Panc1 (cell line): ENCODE measurements at regions not wholly inside any gene's neighbourhood (a gene's known extent, or its start where the extent isn't known, plus 50 kb on each side); places are given as distances from the start of the nearest gene placed in this dataset.
A peak's percentile ranks its signal among the peaks of the same experiment; 100 is the strongest.

ENCODE experiments used
- ATAC-seq: fragments of 200-7000 bp; cut with Tn5 transposase; 2 replicates; pipeline ENCODE4 v1.9.1; 2020; ENCODE audit warnings: mild to moderate bottlenecking, moderate library complexity
- BruUV-seq: library from RNA; stranded (reverse); fragments of 400-500 nt; replicated peaks from 2 replicates; lab custom pipeline; 2021; lab: Mats Ljungman, UMichigan
- CTCF ChIA-PET: fragments of 300-600 bp; sonication (Branson Sonifier 250); formaldehyde crosslinking; loops from one replicate; lab custom pipeline; 2022; ENCODE audit warnings: antibody characterized with exemption; lab: Charles Lee
- POLR2A ChIA-PET: fragments of 300-600 bp; sonication (Branson Sonifier 250); formaldehyde crosslinking; loops from one replicate; lab custom pipeline; 2022; ENCODE audit warnings: antibody characterized with exemption; lab: Charles Lee
- DNase-seq: peaks from one replicate; pipeline ENCODE4 v3.0.0-alpha.2; 2010; ENCODE audit warnings: low read depth, low spot score
- H3K27ac ChIP-seq: 2 replicates; pipeline ENCODE4 v1.5.1; 2011; ENCODE audit warnings: mild to moderate bottlenecking, low read length, inconsistent platforms
- H3K27me3 ChIP-seq: fragments of 200-500 bp; sonication (Bioruptor generic); 2 replicates; pipeline ENCODE4 v1.6.0; 2014; ENCODE audit warnings: low read length, inconsistent platforms; ENCODE audit not compliant: control insufficient read depth, insufficient read depth
- H3K36me3 ChIP-seq: fragments of 200-500 bp; sonication (Bioruptor generic); 2 replicates; pipeline ENCODE4 v1.5.1; 2014; ENCODE audit warnings: inconsistent platforms, mild to moderate bottlenecking, low read length, moderate library complexity; ENCODE audit not compliant: control insufficient read depth, insufficient read depth
- H3K4me1 ChIP-seq: 2 replicates; pipeline ENCODE4 v1.5.1; 2011; ENCODE audit warnings: inconsistent platforms, mild to moderate bottlenecking, low read length, moderate library complexity; ENCODE audit not compliant: control insufficient read depth, insufficient read depth
- H3K4me3 ChIP-seq, 2 experiments: 2 replicates each; pipeline ENCODE4 v1.5.1; 2011 to 2012; ENCODE audit warnings: low read depth in 2 of 2, low read length in 2 of 2, mild to moderate bottlenecking in 2 of 2, inconsistent platforms in 1 of 2, moderate library complexity in 1 of 2
- H3K9me3 ChIP-seq: fragments of 200-500 bp; sonication (Bioruptor generic); 2 replicates; pipeline ENCODE4 v1.5.1; 2014; ENCODE audit warnings: low read depth, mild to moderate bottlenecking, inconsistent platforms, low read length, moderate library complexity; ENCODE audit not compliant: control insufficient read depth, insufficient read depth
- CTCF ChIP-seq: fragments of 450-650 bp; IDR thresholded peaks from 2 replicates; pipeline ENCODE4 v1.5.1; 2017; ENCODE audit warnings: mild to moderate bottlenecking
- POLR2AphosphoS5 ChIP-seq: IDR thresholded peaks from 2 replicates; pipeline ENCODE4 v1.6.1; 2012; ENCODE audit warnings: mild to moderate bottlenecking, low read depth, low read length, moderate library complexity
- REST ChIP-seq, 2 experiments: IDR thresholded peaks; 2 replicates each; pipeline ENCODE4 v1.6.1; 2011 to 2012; ENCODE audit warnings: low read depth in 2 of 2, control low read depth in 1 of 2, low read length in 1 of 2, mild to moderate bottlenecking in 1 of 2, moderate library complexity in 1 of 2; ENCODE audit not compliant: insufficient read depth in 1 of 2
- SIN3A ChIP-seq: IDR thresholded peaks from 2 replicates; pipeline ENCODE4 v1.6.1; 2012; ENCODE audit warnings: low read depth, mild to moderate bottlenecking, low read length, moderate library complexity, borderline replicate concordance; ENCODE audit not compliant: insufficient read depth
- TCF7L2 ChIP-seq: IDR thresholded peaks from 2 replicates; pipeline ENCODE4 v1.6.1; 2011; ENCODE audit warnings: mild to moderate bottlenecking, low read depth, low read length, inconsistent platforms
- in situ Hi-C: cut with HindIII; loops from 2 replicates; pipeline ENCODE4 v1.10.0; 2016; ENCODE audit warnings: low sequenced_read_pairs, low pct_unique_long_range_greater_than_20kb
- intact Hi-C: fragments of 100-400 bp; cut with micrococcal nuclease; formaldehyde crosslinking; loops from one replicate; pipeline ENCODE4 v1.10.0; 2022; ENCODE audit not compliant: unreplicated experiment

- Histone ChIP-seq H3K4me3 (no peak overlapping the region), H3K27ac (no peak overlapping the region), H3K36me3 (no peaks in the 10 kb centered on the region), H3K4me1 (no peaks in the 10 kb centered on the region; the same call in 1 of the 2 replicates), H3K9me3 (no peaks in the 10 kb centered on the region), H3K27me3 (no peaks in the 10 kb centered on the region)
- DNase-seq (no peak), ATAC-seq (no peak)
- in situ Hi-C loops (no loop called here), intact Hi-C loops (no loop called here)
- BruUV-seq = no TSS peak
- ChIA-PET POLR2A (interaction anchor here (0.6 kb wide), 1 partner anchor 111 kb away, joined by 5 read pairs; no protein-coding TSS in a partner anchor), CTCF (no interaction called here)
- TF ChIP-seq CTCF (no peak), SIN3A (no peak), REST (IDR thresholded peaks at IDR 0.05; ENCODE audit: insufficient read depth in 1 of 2, low read depth in 2 of 2, low read length in 1 of 2) (no peak), POLR2AphosphoS5 (no peak), TCF7L2 (no peak)
Observed at GRCh38 chr7:131035088-131035770, 292.4 kb upstream of the MKLN1 start.

GRCh38 chr7:131038153-131038552 is 289.5 kb upstream of the MKLN1 start:
- DNase-seq = no peak
- POLR2A ChIA-PET = no interaction called here
- in situ Hi-C loops (no loop called here), intact Hi-C loops (no loop called here)
- H3K27me3 ChIP-seq = no peaks in the 10 kb centered on the region
- TF ChIP-seq CTCF (no peak), SIN3A (no peak), POLR2AphosphoS5 (no peak), TCF7L2 (no peak), REST (IDR thresholded peaks at IDR 0.05; ENCODE audit: insufficient read depth in 1 of 2, low read depth in 2 of 2, low read length in 1 of 2) (no peak)
- H3K27ac ChIP-seq = peak overlapping the region; percentile 25; the same call in 1 of the 2 replicates
- no peaks in the 10 kb centered on the region for H3K9me3 ChIP-seq
- CTCF ChIA-PET = no interaction called here
- ATAC-seq = no peak
- peaks cover 6% of the 10 kb centered on the region; the same call in 1 of the 2 replicates for H3K4me1 ChIP-seq
- no peak overlapping the region for H3K4me3 ChIP-seq
- H3K36me3 ChIP-seq = no peaks in the 10 kb centered on the region
- BruUV-seq = no TSS peak
